Activated B cell treated with CpG ODN at 0.5 μM for 24 hours (primary cell): ENCODE measurements at regions not wholly inside any gene's neighbourhood (a gene's known extent, or its start where the extent isn't known, plus 50 kb on each side); places are given as distances from the start of the nearest gene placed in this dataset.
A peak's percentile ranks its signal among the peaks of the same experiment; 100 is the strongest.

ENCODE experiments used
- ATAC-seq: fragments of 200-7000 bp; cut with Tn5 transposase; one replicate; pipeline ENCODE4 v1.10.0; 2021; ENCODE audit warnings: low read depth, mild to moderate bottlenecking, moderate library complexity
- CTCF ChIA-PET: fragments of 350-600 bp; sonication (Branson Sonifier 250); formaldehyde crosslinking; loops from one replicate; lab custom pipeline; 2021; ENCODE audit warnings: antibody characterized with exemption; lab: Charles Lee
- POLR2A ChIA-PET: fragments of 350-600 bp; sonication (Branson Sonifier 250); formaldehyde crosslinking; loops from one replicate; lab custom pipeline; 2021; ENCODE audit warnings: antibody characterized with exemption; lab: Charles Lee
- DNase-seq: peaks from one replicate; pipeline ENCODE4 v3.0.0; 2022
- H3K27ac Mint-ChIP-seq: one replicate; pipeline ENCODE4 v1.8.0; 2020; ENCODE audit warnings: mixed read lengths
- H3K27me3 Mint-ChIP-seq: one replicate; pipeline ENCODE4 v1.8.0; 2021; ENCODE audit warnings: mixed read lengths
- H3K36me3 Mint-ChIP-seq: one replicate; pipeline ENCODE4 v1.8.0; 2021; ENCODE audit warnings: low read depth, mixed read lengths
- H3K4me1 Mint-ChIP-seq: one replicate; pipeline ENCODE4 v1.8.0; 2021; ENCODE audit warnings: mixed read lengths
- H3K4me3 Mint-ChIP-seq: one replicate; pipeline ENCODE4 v1.8.0; 2020; ENCODE audit warnings: mild to moderate bottlenecking, mixed read lengths
- H3K9me3 Mint-ChIP-seq: one replicate; pipeline ENCODE4 v1.8.0; 2020; ENCODE audit warnings: mixed read lengths
- CTCF ChIP-seq: fragments of 200-600 bp; IDR thresholded peaks from one replicate; pipeline ENCODE4 v1.8.0; 2022; ENCODE audit warnings: antibody characterized with exemption, mild to moderate bottlenecking
- intact Hi-C: fragments of 100-400 bp; cut with micrococcal nuclease; formaldehyde crosslinking; loops from one replicate; pipeline ENCODE4 v1.15.1; 2024

GRCh38 chr5:40027400-40027799, 602.6 kb upstream of the DAB2 start:
- ATAC-seq (peak; percentile 87), DNase-seq (no peak)
- TF ChIP-seq CTCF: no peak
- Mint-ChIP-seq H3K9me3 (peaks cover 14% of the 10 kb centered on the region), H3K36me3 (peaks cover 8% of the 10 kb centered on the region), H3K27me3 (no peaks in the 10 kb centered on the region), H3K4me3 (no peak overlapping the region), H3K27ac (peak overlapping the region; percentile 73), H3K4me1 (peaks cover 36% of the 10 kb centered on the region)
- intact Hi-C loops: no loop called here
- ChIA-PET POLR2A (no interaction called here), CTCF (interaction anchor here (1.1 kb wide), 1 partner anchor 78 kb away, joined by 4 read pairs; no protein-coding TSS in a partner anchor)

- no peak overlapping the region for H3K27ac Mint-ChIP-seq
- intact Hi-C loops: no loop called here
- H3K9me3 Mint-ChIP-seq: peaks cover 14% of the 10 kb centered on the region
- POLR2A ChIA-PET: no interaction called here
- no peak overlapping the region for H3K4me3 Mint-ChIP-seq
- DNase-seq (no peak), ATAC-seq (no peak)
- TF ChIP-seq CTCF: no peak
- no peaks in the 10 kb centered on the region for H3K27me3 Mint-ChIP-seq
- H3K4me1 Mint-ChIP-seq: peaks cover 43% of the 10 kb centered on the region
- peaks cover 8% of the 10 kb centered on the region for H3K36me3 Mint-ChIP-seq
- CTCF ChIA-PET: no interaction called here
These were observed 600.8 kb upstream of the DAB2 start for GRCh38 chr5:40025586-40025985.

GRCh38 chr5:40022057-40022456, 597.3 kb upstream of the DAB2 start:
- Mint-ChIP-seq H3K4me1 (peaks cover 34% of the 10 kb centered on the region), H3K36me3 (peaks cover 3% of the 10 kb centered on the region), H3K27ac (no peak overlapping the region), H3K9me3 (peaks cover 6% of the 10 kb centered on the region), H3K27me3 (no peaks in the 10 kb centered on the region), H3K4me3 (no peak overlapping the region)
- intact Hi-C loops: no loop called here
- POLR2A ChIA-PET: no interaction called here
- no peak for TF ChIP-seq CTCF
- CTCF ChIA-PET: interaction anchor here (1.2 to 2.8 kb wide), 2 partner anchors 663 to 668 kb away, joined by 3 to 11 read pairs; no protein-coding TSS in a partner anchor
- peak; percentile 25 for ATAC-seq
- DNase-seq: no peak

- POLR2A ChIA-PET: interaction anchor here (0.6 kb wide), 1 partner anchor 477 kb away, joined by 6 read pairs; no protein-coding TSS in a partner anchor
- H3K27ac Mint-ChIP-seq: no peak overlapping the region
- ATAC-seq: no peak
- peaks cover 27% of the 10 kb centered on the region for H3K4me1 Mint-ChIP-seq
- H3K9me3 Mint-ChIP-seq: peaks cover 2% of the 10 kb centered on the region
- CTCF ChIA-PET: interaction anchor here (0.6 to 2.8 kb wide), 7 partner anchors 19 to 669 kb away, joined by 3 to 11 read pairs (median 3); no protein-coding TSS in a partner anchor
- H3K36me3 Mint-ChIP-seq: no peaks in the 10 kb centered on the region
- no peak overlapping the region for H3K4me3 Mint-ChIP-seq
- no peak for TF ChIP-seq CTCF
- intact Hi-C loops: loop anchor here (1.0 kb wide), 3 partner anchors 305 to 715 kb away; no protein-coding TSS in a partner anchor
- no peaks in the 10 kb centered on the region for H3K27me3 Mint-ChIP-seq
- no peak for DNase-seq
These were observed 596.2 kb upstream of the DAB2 start for GRCh38 chr5:40021007-40021406.

- H3K27me3 Mint-ChIP-seq: no peaks in the 10 kb centered on the region
- peaks cover 21% of the 10 kb centered on the region for H3K4me1 Mint-ChIP-seq
- no peak for DNase-seq
- no peak overlapping the region for H3K4me3 Mint-ChIP-seq
- CTCF ChIA-PET: interaction anchor here (0.6 kb wide), 1 partner anchor 757 kb away, joined by 3 read pairs; no protein-coding TSS in a partner anchor
- ATAC-seq: no peak
- no peak for TF ChIP-seq CTCF
- no peaks in the 10 kb centered on the region for H3K9me3 Mint-ChIP-seq
- POLR2A ChIA-PET: no interaction called here
- H3K27ac Mint-ChIP-seq: no peak overlapping the region
- no peaks in the 10 kb centered on the region for H3K36me3 Mint-ChIP-seq
- intact Hi-C loops: no loop called here
These were observed 593.1 kb upstream of the DAB2 start for GRCh38 chr5:40017918-40018317.
